ENCODE measurements at regions not wholly inside any gene's neighbourhood (a gene's known extent, or its start where the extent isn't known, plus 50 kb on each side); places are given as distances from the start of the nearest gene placed in this dataset.
"Not testable (repeated sequence)": the region's sequence is repeated elsewhere in the genome, so short reads cannot be mapped to it uniquely, and the experiment has no call there.

DNA sequence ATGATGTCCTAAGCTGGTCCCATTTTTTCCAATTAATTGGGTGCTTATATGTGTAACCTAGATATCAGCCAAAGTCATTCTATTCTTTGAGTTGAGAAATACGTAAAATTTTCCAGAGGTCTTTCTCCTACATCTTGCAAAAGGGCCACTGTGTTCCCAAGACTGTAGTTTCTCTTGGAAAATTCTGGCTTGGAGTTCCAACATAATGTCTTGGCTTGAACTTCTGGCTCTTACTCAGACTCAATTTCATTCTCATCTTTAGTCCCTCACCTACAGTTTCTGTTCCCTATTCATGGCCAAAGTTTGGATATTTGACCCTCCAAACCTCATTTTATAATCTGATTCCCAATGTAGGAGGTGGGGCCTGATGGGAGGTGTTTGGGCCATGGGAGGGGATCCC is 201.4 kb upstream of the ARHGEF26 start:
- no peak for DNase-seq (ENCODE audit: low read depth)
- H3K4me3 ChIP-seq (ENCODE audit: low read depth, low read length) = no peak overlapping the region
- TF ChIP-seq, protein P1, sequence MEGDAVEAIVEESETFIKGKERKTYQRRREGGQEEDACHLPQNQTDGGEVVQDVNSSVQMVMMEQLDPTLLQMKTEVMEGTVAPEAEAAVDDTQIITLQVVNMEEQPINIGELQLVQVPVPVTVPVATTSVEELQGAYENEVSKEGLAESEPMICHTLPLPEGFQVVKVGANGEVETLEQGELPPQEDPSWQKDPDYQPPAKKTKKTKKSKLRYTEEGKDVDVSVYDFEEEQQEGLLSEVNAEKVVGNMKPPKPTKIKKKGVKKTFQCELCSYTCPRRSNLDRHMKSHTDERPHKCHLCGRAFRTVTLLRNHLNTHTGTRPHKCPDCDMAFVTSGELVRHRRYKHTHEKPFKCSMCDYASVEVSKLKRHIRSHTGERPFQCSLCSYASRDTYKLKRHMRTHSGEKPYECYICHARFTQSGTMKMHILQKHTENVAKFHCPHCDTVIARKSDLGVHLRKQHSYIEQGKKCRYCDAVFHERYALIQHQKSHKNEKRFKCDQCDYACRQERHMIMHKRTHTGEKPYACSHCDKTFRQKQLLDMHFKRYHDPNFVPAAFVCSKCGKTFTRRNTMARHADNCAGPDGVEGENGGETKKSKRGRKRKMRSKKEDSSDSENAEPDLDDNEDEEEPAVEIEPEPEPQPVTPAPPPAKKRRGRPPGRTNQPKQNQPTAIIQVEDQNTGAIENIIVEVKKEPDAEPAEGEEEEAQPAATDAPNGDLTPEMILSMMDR (IDR thresholded peaks at IDR 0.05; ENCODE audit: insufficient read depth, low read length) = no peak

DNA sequence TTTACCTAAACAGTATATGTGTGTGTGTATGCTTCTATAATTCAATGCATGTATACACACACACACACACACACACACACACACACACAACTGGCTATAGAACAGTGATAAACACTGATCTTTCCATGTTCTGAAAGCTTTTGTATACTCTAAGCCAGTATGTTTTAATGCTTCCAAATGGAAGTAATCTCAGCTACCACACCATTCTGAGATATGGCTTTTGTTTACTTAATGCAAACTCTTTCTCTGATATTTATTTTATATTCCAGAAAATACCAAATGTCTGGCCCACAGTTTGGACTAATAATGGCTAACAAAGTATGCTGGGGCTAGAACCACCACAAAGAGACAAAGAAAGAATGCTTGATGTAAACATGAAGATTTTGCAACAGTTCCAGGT is 199.4 kb upstream of the ARHGEF26 start:
- TF ChIP-seq, protein P1 (IDR thresholded peaks at IDR 0.05; ENCODE audit: insufficient read depth, low read length) = no peak
- H3K4me3 ChIP-seq (ENCODE audit: low read depth, low read length) = no peak overlapping the region
- DNase-seq (ENCODE audit: low read depth) = no peak

DNA sequence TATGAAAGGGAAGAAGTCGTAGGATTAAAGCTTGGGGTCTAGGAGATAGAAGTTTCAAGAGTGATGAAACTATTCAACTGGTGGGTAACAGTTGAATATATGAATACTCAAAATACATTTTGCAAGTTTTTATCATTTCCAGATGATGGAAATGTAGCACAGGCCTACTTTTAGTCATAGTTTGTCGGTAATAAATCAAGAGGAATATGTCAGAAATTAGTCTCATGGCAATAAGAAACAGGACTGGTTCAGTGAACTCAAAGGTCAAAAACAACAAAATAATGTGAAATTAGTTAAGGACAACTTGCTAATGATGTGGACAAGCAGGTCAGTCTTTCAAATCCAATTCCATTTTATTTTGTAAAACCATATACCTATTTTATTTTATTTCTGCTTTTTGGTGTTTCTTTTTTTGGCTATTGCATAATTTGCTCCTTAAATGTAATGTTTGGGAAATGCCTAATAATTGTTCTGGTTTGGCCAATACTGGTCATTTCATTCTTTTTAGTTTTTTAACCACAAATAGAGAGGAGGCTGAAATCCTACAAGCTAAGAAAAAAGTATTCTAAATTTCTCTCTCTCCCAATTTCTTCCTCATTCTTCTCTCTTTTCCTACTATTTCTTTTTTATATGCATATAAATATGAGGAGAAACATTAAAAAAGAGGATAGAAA is 195.2 kb upstream of the ARHGEF26 start:
- peak; percentile 57 for DNase-seq (ENCODE audit: low read depth)
- TF ChIP-seq, protein P1 (IDR thresholded peaks at IDR 0.05; ENCODE audit: insufficient read depth, low read length) = no peak

DNA sequence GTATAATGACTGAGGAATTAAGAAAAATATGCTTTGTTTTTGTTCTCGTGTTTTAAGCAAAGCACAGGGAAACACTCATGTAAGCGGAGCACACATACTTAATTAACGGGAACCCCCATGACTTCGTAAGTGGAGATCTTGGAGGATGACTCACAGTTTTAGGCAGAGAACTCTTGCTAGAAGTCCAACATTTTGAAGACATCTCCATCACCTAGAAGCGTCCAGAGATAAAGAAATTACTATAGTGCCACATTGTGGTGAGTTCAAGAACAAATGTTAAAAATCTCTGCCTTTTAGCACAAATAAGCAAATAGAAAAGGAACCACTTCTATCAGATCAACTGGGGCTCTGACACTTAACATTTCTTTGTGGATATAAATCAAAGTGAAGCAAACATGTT is 194.1 kb upstream of the ARHGEF26 start:
- H3K4me3 ChIP-seq (ENCODE audit: low read depth, low read length) = no peak overlapping the region
- TF ChIP-seq, protein P1 (IDR thresholded peaks at IDR 0.05; ENCODE audit: insufficient read depth, low read length) = peak; percentile 24
- DNase-seq (ENCODE audit: low read depth) = peak; percentile 88

More for the DNA sequence above, 195.2 kb upstream of the ARHGEF26 start:
- H3K4me3 ChIP-seq (ENCODE audit: low read depth, low read length) = no peak overlapping the region

DNA sequence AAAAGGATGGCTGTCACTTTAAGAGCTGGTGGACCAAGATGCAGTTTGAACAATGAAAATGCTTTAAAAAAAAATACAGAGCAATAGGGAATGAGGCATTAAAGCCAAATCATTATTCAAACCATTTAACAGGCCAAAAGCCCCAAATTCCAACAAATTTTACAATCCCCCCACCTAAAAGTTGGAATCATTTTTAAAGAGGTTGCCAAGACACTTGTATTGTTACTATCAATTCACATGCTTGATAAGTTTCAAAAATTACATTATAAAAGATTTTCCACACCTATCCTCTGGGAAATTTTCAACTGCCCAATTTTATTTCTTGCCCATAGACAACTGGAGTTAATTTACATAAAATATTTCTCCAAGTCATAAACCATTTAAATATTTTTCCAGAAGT is 192.3 kb upstream of the ARHGEF26 start:
- DNase-seq (ENCODE audit: low read depth) = no peak
- TF ChIP-seq, protein P1 (IDR thresholded peaks at IDR 0.05; ENCODE audit: insufficient read depth, low read length) = no peak
- H3K4me3 ChIP-seq (ENCODE audit: low read depth, low read length) = no peak overlapping the region

DNA sequence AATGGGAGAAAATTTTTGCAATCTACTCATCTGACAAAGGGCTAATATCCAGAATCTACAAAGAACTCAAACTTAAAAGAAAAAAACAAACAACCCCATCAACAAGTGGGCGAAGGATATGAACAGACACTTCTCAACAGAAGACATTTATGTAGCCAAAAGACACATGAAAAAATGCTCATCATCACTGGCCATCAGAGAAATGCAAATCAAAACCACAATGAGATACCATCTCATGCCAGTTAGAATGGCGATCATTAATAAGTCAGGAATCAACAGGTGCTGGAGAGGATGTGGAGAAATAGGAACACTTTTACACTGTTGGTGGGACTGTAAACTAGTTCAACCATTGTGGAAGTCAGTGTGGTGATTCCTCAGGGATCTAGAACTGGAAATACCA is 187.7 kb upstream of the ARHGEF26 start:
- H3K4me3 ChIP-seq (ENCODE audit: low read depth, low read length); DNase-seq (ENCODE audit: low read depth): not testable (repeated sequence)

DNA sequence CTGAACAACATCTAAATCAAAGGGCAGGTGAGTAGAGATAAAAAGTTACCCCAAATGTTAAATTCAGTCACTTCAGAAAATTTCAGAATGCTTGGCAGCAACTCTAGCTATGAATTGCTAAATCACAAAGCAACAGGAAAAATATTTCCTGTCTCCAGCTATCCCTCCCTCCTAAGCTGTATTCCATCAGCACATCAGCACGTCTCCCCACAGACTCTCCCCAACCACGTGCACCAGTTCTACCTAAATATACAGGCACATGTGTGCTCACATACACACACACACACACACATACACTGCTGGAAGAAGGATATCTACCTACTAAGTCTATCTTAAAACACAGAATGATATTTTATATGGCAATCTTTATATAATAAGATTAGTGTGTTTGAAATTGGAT is 177.1 kb upstream of the ARHGEF26 start:
- no peak overlapping the region for H3K4me3 ChIP-seq (ENCODE audit: low read depth, low read length)
- TF ChIP-seq, protein P1 (IDR thresholded peaks at IDR 0.05; ENCODE audit: insufficient read depth, low read length) = no peak

More for the DNA sequence above, 177.1 kb upstream of the ARHGEF26 start:
- no peak for DNase-seq (ENCODE audit: low read depth)

Data from fibroblast of the aortic adventitia (primary cell).